ENCODE measurements at regions not wholly inside any gene's neighbourhood (a gene's known extent, or its start where the extent isn't known, plus 50 kb on each side); places are given as distances from the start of the nearest gene placed in this dataset.

DNA sequence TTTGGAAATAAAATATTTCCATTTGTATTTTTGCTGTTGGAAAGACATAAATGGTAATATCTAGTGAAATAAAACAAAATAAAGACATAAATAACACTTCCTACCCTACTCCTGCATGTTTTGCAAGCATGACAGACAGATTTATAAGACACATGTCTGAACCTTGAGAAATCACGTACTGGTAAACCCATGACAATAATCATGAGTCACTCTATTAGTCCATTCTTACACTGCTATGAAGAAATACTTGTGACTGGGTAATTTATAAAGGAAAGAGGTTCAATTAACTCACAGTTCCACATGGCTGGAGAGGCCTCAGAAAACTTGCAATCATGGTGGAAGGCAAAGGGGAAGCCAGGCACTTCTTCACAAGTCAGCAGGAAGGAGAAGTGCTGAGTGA is 942.2 kb downstream of the REEP3 start:
- in situ Hi-C loops (cut with MboI; ENCODE audit: low sequenced_read_pairs): no loop called here

GRCh38 chr10:64465653-64466052 is 944.5 kb downstream of the REEP3 start:
- in situ Hi-C loops (cut with MboI; ENCODE audit: low sequenced_read_pairs): no loop called here

DNA sequence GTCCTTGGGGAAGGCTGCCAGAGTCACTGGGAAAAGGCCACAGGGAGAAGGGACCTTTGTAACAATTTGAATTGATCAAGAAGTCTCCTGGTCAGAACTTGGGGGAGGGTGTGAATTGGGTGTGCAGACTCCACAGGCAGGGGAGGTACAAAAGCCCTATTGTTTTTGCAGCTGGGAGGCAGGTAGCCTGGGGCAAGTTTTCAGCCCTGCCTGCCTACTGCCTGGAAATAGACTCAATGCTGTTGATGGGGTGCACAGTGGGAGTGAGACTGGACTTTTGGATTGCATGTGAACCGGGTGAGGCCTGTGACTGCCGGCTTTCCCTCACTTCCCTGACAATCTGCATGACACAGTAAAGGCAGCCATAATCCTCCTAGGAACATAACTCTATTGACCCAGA is 947.0 kb downstream of the REEP3 start:
- in situ Hi-C loops (cut with MboI; ENCODE audit: low sequenced_read_pairs): no loop called here

DNA sequence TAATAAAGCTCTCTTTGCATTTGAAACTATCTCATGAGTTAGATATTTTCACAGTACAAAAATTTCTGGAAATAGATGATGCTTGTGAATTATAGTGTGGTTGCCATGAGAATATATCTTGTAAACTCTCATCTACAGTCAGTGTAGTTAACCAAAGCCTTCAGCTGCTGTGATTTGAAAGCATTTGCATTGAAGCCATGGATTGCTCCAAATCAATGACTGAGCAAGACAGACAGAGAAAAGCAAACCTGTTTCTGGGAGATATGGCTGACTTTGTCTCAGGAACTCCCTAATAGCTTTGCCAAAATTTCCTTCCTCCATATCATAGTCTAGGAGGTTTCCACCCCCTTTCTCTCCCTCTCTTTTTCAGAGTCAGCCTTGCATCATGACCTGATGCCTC is 955.3 kb downstream of the REEP3 start:
- in situ Hi-C loops (cut with MboI; ENCODE audit: low sequenced_read_pairs): no loop called here

GRCh38 chr10:64477791-64478190 is 956.6 kb downstream of the REEP3 start:
- in situ Hi-C loops (cut with MboI; ENCODE audit: low sequenced_read_pairs): no loop called here

- in situ Hi-C loops (cut with MboI; ENCODE audit: low sequenced_read_pairs): no loop called here
These were observed 963.7 kb downstream of the REEP3 start for GRCh38 chr10:64484811-64485330.

DNA sequence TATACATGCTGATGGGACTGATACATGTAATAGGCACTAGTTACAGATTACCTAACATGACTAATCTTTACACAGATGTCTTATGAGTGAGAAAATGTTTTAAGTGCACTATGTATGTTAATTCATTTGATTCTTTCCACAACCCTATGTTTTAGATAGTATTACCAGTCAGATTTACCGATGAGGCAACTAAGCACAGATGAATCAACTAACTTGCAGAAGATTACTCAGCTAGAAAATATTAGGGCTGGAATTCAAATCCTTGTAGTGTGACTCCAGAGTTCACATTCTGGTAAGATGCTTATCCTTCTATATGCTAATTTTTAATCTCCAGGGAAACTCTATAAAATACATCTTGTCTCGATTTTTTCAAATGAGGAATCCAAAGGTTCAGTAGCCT is 964.9 kb downstream of the REEP3 start:
- in situ Hi-C loops (cut with MboI; ENCODE audit: low sequenced_read_pairs): no loop called here

DNA sequence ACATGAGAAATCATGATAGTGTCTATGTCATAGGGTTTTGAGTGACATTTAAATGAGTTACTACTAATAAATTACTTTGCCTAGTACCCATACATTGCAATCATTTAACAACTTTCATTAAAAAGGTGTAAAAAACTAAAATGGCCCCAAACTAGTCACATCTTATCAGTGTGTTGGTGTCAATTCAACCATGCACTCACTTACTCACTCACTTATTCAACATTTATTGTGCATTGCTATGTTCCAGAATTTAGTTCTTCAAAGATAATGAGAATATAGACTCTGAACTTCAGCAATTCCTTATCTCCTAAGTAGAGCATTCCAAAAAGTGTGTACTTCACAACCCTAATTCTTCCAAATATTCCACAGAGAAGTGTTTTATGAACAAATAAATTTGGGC is 965.7 kb downstream of the REEP3 start:
- in situ Hi-C loops (cut with MboI; ENCODE audit: low sequenced_read_pairs): no loop called here

- in situ Hi-C loops (cut with MboI; ENCODE audit: low sequenced_read_pairs): no loop called here
These were observed 973.7 kb downstream of the REEP3 start for GRCh38 chr10:64494901-64495300.

DNA sequence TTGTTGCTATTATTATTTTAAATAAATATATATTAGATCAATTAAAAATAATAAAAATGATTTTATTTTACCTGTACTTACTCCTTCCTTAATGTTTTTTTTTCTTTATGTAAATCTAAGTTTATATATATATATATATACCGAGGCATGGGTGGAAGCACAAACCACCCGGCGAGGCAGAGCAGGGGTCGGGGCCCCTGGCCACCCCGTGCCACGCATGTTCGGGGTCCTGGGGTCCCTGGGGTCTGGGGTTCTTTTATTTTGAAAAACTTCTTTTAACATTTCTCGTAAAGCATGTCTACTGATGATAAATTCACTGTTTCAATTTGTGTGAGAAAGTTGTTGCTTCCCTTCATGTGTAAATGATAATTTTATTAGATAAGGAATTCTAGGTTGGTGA is 976.1 kb downstream of the REEP3 start:
- in situ Hi-C loops (cut with MboI; ENCODE audit: low sequenced_read_pairs): no loop called here

DNA sequence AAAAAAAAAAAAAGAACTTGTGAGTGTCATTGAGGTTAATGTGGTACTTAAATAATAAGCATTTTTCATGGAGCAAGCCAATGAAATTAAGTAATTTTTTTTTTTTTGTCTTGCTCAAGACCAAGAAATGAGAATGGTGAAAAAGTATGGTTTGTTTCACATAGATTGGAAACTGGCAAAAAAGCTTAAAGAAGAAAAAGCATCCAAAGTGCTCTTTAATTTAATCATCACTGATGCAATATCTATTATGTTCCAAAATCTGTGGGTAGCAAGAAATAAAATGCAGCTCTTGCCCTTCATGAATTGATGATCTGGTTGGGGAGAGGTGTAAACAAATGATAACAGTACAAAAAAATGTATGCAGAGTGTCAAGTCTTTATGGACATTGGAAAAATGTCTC is 980.6 kb downstream of the REEP3 start:
- in situ Hi-C loops (cut with MboI; ENCODE audit: low sequenced_read_pairs): no loop called here

- in situ Hi-C loops (cut with MboI; ENCODE audit: low sequenced_read_pairs): no loop called here
These were observed 981.7 kb downstream of the REEP3 start for GRCh38 chr10:64502936-64503335.

DNA sequence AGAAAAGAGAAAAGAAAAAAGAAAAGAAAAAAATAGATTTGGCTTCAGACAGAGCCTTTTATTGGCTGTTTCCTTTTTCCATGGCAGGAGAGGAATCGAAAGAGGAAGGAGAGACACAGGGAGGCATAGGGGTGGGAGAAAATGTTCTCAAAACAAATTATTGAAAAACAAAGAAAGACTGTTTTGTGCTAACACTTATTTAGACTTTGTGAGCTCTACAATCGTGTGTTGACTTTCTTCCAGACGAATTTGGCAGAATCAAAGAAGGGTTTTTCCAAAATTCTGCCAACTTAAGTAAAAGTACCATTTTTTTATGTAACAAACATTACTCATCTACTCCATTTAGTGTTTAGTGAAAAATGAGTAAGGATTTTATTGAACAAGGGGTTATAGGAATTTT is 982.2 kb downstream of the REEP3 start:
- in situ Hi-C loops (cut with MboI; ENCODE audit: low sequenced_read_pairs): no loop called here

DNA sequence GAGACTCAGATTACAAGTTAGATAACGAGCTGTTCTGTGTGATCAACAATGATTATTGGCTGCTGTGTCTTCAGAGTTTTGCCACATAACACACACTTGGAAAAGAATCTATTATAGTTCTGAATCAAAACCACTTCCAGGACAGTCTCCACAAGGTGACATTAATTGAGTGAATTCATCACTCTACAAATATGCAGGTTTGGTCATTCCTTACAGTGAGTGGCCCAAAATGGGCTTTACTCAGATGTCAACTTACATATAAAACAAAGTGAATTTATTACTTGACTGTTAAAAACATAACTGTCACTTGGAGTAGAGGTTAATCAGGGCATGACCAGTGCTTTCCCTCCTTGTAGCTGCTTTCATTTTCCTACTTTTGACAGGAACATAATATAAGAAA is 984.3 kb downstream of the REEP3 start:
- in situ Hi-C loops (cut with MboI; ENCODE audit: low sequenced_read_pairs): no loop called here

GRCh38 chr10:64506963-64507362 is 985.8 kb downstream of the REEP3 start:
- in situ Hi-C loops (cut with MboI; ENCODE audit: low sequenced_read_pairs): no loop called here

GRCh38 chr10:64507651-64508028 is 986.4 kb downstream of the REEP3 start:
- in situ Hi-C loops (cut with MboI; ENCODE audit: low sequenced_read_pairs): no loop called here

- in situ Hi-C loops (cut with MboI; ENCODE audit: low sequenced_read_pairs): no loop called here
These were observed 986.9 kb downstream of the REEP3 start for GRCh38 chr10:64508029-64508661.

DNA sequence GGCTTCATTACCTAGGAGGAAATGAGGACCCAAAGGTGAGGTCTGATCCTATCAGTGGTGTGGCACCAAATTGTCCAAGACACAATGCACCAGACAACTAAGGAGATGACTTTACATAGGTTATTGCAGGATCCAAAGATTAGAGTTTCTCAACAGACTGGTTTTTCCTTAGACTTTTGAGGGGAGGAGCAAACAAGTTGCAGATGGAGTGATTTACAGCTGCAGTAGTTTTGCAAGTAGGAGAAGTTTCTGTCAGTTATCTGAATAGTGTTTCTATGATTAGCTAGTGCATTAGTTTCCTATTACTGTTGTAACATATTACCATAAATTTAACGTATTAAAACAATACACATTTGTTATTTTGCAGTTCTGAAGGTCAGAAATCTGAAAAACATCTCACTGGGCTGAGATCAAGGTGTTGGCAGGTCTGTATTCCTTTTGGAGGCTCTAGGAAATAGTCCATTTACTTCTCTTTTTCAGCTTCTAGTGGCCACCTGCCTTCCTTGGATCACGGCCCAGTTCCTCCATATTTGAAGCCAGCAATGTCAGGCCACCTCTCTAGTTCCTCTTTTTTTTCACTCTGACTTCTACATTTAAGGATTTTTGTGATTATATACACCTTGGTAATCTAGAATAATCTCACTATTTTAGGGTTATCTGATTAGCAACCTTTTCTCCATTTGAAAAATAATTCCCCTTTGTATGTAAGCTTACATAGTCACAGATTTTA is 994.9 kb downstream of the REEP3 start:
- in situ Hi-C loops (cut with MboI; ENCODE audit: low sequenced_read_pairs): no loop called here

DNA sequence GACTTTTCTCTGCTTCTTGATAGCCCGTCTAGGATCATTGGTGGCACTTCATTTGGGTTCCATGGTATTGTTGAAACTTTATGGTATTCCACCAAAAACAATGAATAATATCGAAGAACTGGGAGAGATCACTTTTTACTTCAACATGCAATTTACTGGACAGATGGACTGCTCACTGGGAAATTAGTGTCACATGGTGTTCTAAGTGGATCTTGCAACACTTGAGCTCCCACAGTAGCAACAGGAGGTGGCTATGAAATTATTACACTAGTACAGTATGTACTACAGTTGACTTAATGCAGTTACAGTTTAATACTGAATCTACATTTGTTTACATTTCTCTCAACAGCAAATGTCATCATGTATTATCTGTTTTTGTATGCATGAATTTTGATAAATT is 997.3 kb downstream of the REEP3 start:
- in situ Hi-C loops (cut with MboI; ENCODE audit: low sequenced_read_pairs): no loop called here

DNA sequence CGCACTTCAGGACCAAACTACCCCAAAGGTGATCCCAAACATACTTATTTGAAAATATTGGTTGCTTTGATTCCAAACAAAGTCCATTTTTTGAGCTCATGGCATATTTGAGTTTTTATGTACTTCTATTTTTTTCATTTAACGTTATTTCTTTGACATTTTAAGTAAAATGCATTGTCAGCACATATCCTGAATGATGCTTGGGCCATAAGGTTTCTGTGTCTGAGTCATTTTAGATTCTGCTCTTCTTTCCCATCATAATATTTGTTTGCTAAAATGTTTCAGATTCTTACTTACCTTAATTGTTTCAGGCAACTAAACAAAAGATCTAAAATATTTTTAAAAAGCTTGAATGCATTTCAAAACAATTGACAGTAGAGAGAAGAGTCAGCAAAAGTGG is 998.2 kb downstream of the REEP3 start:
- in situ Hi-C loops (cut with MboI; ENCODE audit: low sequenced_read_pairs): no loop called here

GRCh38 chr10:64519831-64520230 is 998.6 kb downstream of the REEP3 start:
- in situ Hi-C loops (cut with MboI; ENCODE audit: low sequenced_read_pairs): no loop called here

DNA sequence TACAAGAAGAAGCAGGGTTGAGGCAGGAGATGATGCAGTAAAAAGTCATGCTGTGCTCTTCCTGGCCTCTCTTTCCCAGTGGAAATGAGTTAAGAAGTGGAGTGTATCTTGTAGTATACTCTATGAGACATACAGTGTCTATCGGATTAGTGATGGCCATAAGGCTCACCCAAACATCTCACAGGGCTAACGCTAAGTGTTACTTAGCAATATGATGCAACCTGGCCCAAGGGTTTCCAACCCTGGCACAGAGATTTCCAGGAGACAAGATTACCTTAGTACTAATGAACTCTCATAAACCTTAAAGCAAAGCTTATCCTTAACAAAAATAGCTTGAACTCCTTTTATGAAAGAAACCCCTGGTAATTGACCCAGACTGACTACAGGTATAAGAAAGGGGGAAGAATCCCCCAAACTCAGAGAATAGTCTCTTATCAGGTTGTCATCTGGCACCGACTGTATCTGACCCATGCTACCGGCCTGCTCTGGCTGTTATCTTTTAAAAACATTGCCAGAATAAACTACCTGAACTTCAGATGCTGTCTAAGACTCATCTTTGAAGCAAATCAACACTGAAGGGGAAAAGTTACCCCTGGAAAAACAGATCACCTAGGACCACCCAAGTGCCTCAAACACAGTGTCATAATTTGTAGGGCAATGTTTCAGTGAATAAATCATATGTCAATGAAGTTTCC is 1002.0 kb downstream of the REEP3 start:
- in situ Hi-C loops (cut with MboI; ENCODE audit: low sequenced_read_pairs): no loop called here
